CD14-positive monocyte (primary cell): ENCODE measurements at regions not wholly inside any gene's neighbourhood (a gene's known extent, or its start where the extent isn't known, plus 50 kb on each side); places are given as distances from the start of the nearest gene placed in this dataset.

Source experiments
- DNase-seq, 3 donors: peaks; one replicate each; pipeline ENCODE4 v3.0.0-alpha.2; 2011 to 2022
- H2AFZ ChIP-seq: 2 replicates; pipeline ENCODE4 v1.6.0; 2012; ENCODE audit warnings: mild to moderate bottlenecking, low read depth, low read length, inconsistent platforms; ENCODE audit not compliant: insufficient read depth, poor library complexity, severe bottlenecking
- H3K27ac ChIP-seq, 2 donors: 1 replicate in 1 of 2; 2 replicates in 1 of 2; pipeline ENCODE4 v1.5.1; 2012 to 2013; ENCODE audit warnings: low read length in 2 of 2, control low read depth in 1 of 2, inconsistent platforms in 1 of 2, low read depth in 1 of 2, mild to moderate bottlenecking in 1 of 2
- H3K27me3 ChIP-seq, 2 donors: one replicate each; pipeline versions ENCODE4 v1.6.0 to v1.6.1; 2011 to 2013; ENCODE audit warnings: low read length in 2 of 2; ENCODE audit not compliant: control insufficient read depth in 2 of 2, insufficient read depth in 2 of 2
- H3K36me3 ChIP-seq, 2 donors: replicated peaks in 1 of 2; 1 replicate in 1 of 2; 2 replicates in 1 of 2; pipeline versions ENCODE4 v1.5.1 to v1.6.1; 2012 to 2013; ENCODE audit warnings: low read length in 2 of 2, control low read depth in 1 of 2, inconsistent platforms in 1 of 2, mild to moderate bottlenecking in 1 of 2; ENCODE audit not compliant: insufficient read depth in 2 of 2, control insufficient read depth in 1 of 2
- H3K4me1 ChIP-seq, 2 donors: 1 replicate in 1 of 2; 2 replicates in 1 of 2; pipeline versions ENCODE4 v1.5.1 to v1.6.1; 2012 to 2013; ENCODE audit warnings: low read length in 2 of 2, control low read depth in 1 of 2, inconsistent platforms in 1 of 2, mild to moderate bottlenecking in 1 of 2, moderate library complexity in 1 of 2; ENCODE audit not compliant: insufficient read depth in 2 of 2, control insufficient read depth in 1 of 2
- H3K4me2 ChIP-seq: replicated peaks from 2 replicates; pipeline ENCODE3; 2012; ENCODE audit warnings: low read length, moderate library complexity, mild to moderate bottlenecking; ENCODE audit not compliant: poor library complexity, severe bottlenecking; ENCODE audit errors: extremely low read depth
- H3K4me3 ChIP-seq, 3 experiments: fragments of 200-600 bp in 1 of 3; sonication (generic) in 1 of 3; replicated peaks in 1 of 3; 1 replicate in 2 of 3; 2 replicates in 1 of 3; pipeline ENCODE4 v1.5.1; 2011 to 2013; ENCODE audit warnings: low read length in 3 of 3, mild to moderate bottlenecking in 3 of 3, control low read depth in 2 of 3, low read depth in 2 of 3, inconsistent platforms in 1 of 3, moderate library complexity in 1 of 3
- H3K79me2 ChIP-seq: 2 replicates; pipeline ENCODE4 v1.6.0; 2012; ENCODE audit warnings: mild to moderate bottlenecking, control low read depth, inconsistent platforms, low read length, moderate library complexity; ENCODE audit not compliant: insufficient read depth
- H3K9ac ChIP-seq: 2 replicates; pipeline ENCODE4 v1.6.0; 2017; ENCODE audit warnings: low read length, mild to moderate bottlenecking; ENCODE audit not compliant: insufficient read depth, poor library complexity, severe bottlenecking
- H3K9me3 ChIP-seq, 2 donors: replicated peaks in 1 of 2; 1 replicate in 1 of 2; 2 replicates in 1 of 2; pipeline versions ENCODE4 v1.5.1 to v1.6.1; 2012 to 2013; ENCODE audit warnings: low read length in 2 of 2, control low read depth in 1 of 2; ENCODE audit not compliant: control insufficient read depth in 1 of 2, insufficient read depth in 1 of 2
- H4K20me1 ChIP-seq: 2 replicates; pipeline ENCODE4 v1.6.0; 2012; ENCODE audit warnings: mild to moderate bottlenecking, low read length, control low read depth, moderate library complexity; ENCODE audit not compliant: insufficient read depth
- H3K27ac Mint-ChIP-seq, 7 donors: one replicate each; pipeline ENCODE4 v1.8.0; 2020; ENCODE audit warnings: mild to moderate bottlenecking in 7 of 7, mixed read lengths in 7 of 7, moderate library complexity in 6 of 7, inconsistent platforms in 2 of 7
- H3K27me3 Mint-ChIP-seq, 3 donors: one replicate each; pipeline ENCODE4 v1.8.0; 2021 to 2022; ENCODE audit warnings: low read depth in 3 of 3, mild to moderate bottlenecking in 3 of 3, mixed read lengths in 3 of 3, moderate library complexity in 3 of 3, inconsistent platforms in 1 of 3
- H3K36me3 Mint-ChIP-seq, 2 donors: one replicate each; pipeline ENCODE4 v1.8.0; 2020; ENCODE audit warnings: mixed read lengths in 2 of 2, inconsistent platforms in 1 of 2, mild to moderate bottlenecking in 1 of 2
- H3K4me1 Mint-ChIP-seq: one replicate; pipeline ENCODE4 v1.8.0; 2020; ENCODE audit warnings: mild to moderate bottlenecking, mixed read lengths
- H3K4me3 Mint-ChIP-seq, 2 donors: one replicate each; pipeline ENCODE4 v1.8.0; 2020; ENCODE audit warnings: mild to moderate bottlenecking in 2 of 2, mixed read lengths in 2 of 2, moderate library complexity in 1 of 2
- H3K9me3 Mint-ChIP-seq, 7 donors: one replicate each; pipeline ENCODE4 v1.8.0; 2020 to 2022; ENCODE audit warnings: mixed read lengths in 7 of 7, mild to moderate bottlenecking in 6 of 7, moderate library complexity in 6 of 7, inconsistent platforms in 2 of 7
- CTCF ChIP-seq: fragments of 200-600 bp; IDR thresholded peaks from one replicate; pipeline ENCODE4 v1.8.0; 2022; ENCODE audit warnings: antibody characterized with exemption, mild to moderate bottlenecking
- WGBS: methylation state at CpG from one replicate; pipeline ENCODE4 v1.1.5; 2013; ENCODE audit warnings: missing lambda C conversion rate; ENCODE audit not compliant: insufficient coverage; 5-methylcytosine and 5-hydroxymethylcytosine counted together
- intact Hi-C, 2 donors: fragments of 100-400 bp; cut with micrococcal nuclease; formaldehyde crosslinking; loops; one replicate each; pipeline versions ENCODE4 v1.15.0 to v1.15.1; 2023

- Histone ChIP-seq H3K4me1 (no peaks in the 10 kb centered on the region), H2AFZ (no peak overlapping the region), H3K79me2 (no peaks in the 10 kb centered on the region), H4K20me1 (no peaks in the 10 kb centered on the region), H3K36me3 (no peaks in the 10 kb centered on the region), H3K27ac (no peak overlapping the region), H3K9ac (no peak overlapping the region), H3K9me3 (no peaks in the 10 kb centered on the region), H3K27me3 (peaks cover 0 to 2% of the 10 kb centered on the region in 2 donors), H3K4me3 (no peak overlapping the region), H3K4me2 (no peak overlapping the region)
- Mint-ChIP-seq H3K27me3 (peaks cover 5 to 11% (median 11%) of the 10 kb centered on the region in 3 donors), H3K4me1 (peaks cover 10% of the 10 kb centered on the region), H3K4me3 (no peak overlapping the region), H3K36me3 (no peaks in the 10 kb centered on the region), H3K9me3 (peaks cover 0 to 4% (median 0%) of the 10 kb centered on the region in 7 donors), H3K27ac (no peak overlapping the region)
- WGBS, result 89% methylated on average over 5 of the region's 7 CpGs
- DNase-seq, result no peak
- intact Hi-C loops, result no loop called here
- TF ChIP-seq CTCF, result no peak
Measured at GRCh38 chr9:107222020-107222522, 61.0 kb upstream of the RAD23B start.

GRCh38 chr9:107223381-107223780, 59.7 kb upstream of the RAD23B start:
- H3K9ac ChIP-seq, result no peak overlapping the region
- H3K4me1 ChIP-seq, result no peaks in the 10 kb centered on the region
- no CpG with 5 or more reads among the region's 2 CpGs for WGBS
- no peaks in the 10 kb centered on the region for H3K79me2 ChIP-seq
- TF ChIP-seq CTCF, result no peak
- peaks cover 8 to 12% (median 11%) of the 10 kb centered on the region in 3 donors for H3K27me3 Mint-ChIP-seq
- H3K4me2 ChIP-seq, result no peak overlapping the region
- H3K36me3 Mint-ChIP-seq, result no peaks in the 10 kb centered on the region
- no peaks in the 10 kb centered on the region for H3K36me3 ChIP-seq
- no peak overlapping the region for H3K4me3 ChIP-seq
- H3K4me3 Mint-ChIP-seq, result no peak overlapping the region
- H3K9me3 Mint-ChIP-seq, result peaks cover 0 to 4% (median 0%) of the 10 kb centered on the region in 7 donors
- H3K4me1 Mint-ChIP-seq, result peaks cover 10% of the 10 kb centered on the region
- no peak overlapping the region for H3K27ac ChIP-seq
- H2AFZ ChIP-seq, result no peak overlapping the region
- DNase-seq, result no peak
- intact Hi-C loops, result no loop called here
- no peaks in the 10 kb centered on the region for H3K9me3 ChIP-seq
- H4K20me1 ChIP-seq, result no peaks in the 10 kb centered on the region
- H3K27me3 ChIP-seq, result peaks cover 0 to 5% of the 10 kb centered on the region in 2 donors
- H3K27ac Mint-ChIP-seq, result no peak overlapping the region
